ENCODE measurements at regions not wholly inside any gene's neighbourhood (a gene's known extent, or its start where the extent isn't known, plus 50 kb on each side); places are given as distances from the start of the nearest gene placed in this dataset.

- H3K4me3 ChIP-seq (ENCODE audit: low read depth, low read length) = no peak overlapping the region
- TF ChIP-seq, protein P1, sequence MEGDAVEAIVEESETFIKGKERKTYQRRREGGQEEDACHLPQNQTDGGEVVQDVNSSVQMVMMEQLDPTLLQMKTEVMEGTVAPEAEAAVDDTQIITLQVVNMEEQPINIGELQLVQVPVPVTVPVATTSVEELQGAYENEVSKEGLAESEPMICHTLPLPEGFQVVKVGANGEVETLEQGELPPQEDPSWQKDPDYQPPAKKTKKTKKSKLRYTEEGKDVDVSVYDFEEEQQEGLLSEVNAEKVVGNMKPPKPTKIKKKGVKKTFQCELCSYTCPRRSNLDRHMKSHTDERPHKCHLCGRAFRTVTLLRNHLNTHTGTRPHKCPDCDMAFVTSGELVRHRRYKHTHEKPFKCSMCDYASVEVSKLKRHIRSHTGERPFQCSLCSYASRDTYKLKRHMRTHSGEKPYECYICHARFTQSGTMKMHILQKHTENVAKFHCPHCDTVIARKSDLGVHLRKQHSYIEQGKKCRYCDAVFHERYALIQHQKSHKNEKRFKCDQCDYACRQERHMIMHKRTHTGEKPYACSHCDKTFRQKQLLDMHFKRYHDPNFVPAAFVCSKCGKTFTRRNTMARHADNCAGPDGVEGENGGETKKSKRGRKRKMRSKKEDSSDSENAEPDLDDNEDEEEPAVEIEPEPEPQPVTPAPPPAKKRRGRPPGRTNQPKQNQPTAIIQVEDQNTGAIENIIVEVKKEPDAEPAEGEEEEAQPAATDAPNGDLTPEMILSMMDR (IDR thresholded peaks at IDR 0.05; ENCODE audit: low read depth, low read length) = no peak
Observed at GRCh38 chr3:113148284-113148683, 63.1 kb upstream of the BOC start.

GRCh38 chr3:113150250-113150649, 61.1 kb upstream of the BOC start:
- TF ChIP-seq, protein P1 (IDR thresholded peaks at IDR 0.05; ENCODE audit: low read depth, low read length) = no peak
- no peak overlapping the region for H3K4me3 ChIP-seq (ENCODE audit: low read depth, low read length)

DNA sequence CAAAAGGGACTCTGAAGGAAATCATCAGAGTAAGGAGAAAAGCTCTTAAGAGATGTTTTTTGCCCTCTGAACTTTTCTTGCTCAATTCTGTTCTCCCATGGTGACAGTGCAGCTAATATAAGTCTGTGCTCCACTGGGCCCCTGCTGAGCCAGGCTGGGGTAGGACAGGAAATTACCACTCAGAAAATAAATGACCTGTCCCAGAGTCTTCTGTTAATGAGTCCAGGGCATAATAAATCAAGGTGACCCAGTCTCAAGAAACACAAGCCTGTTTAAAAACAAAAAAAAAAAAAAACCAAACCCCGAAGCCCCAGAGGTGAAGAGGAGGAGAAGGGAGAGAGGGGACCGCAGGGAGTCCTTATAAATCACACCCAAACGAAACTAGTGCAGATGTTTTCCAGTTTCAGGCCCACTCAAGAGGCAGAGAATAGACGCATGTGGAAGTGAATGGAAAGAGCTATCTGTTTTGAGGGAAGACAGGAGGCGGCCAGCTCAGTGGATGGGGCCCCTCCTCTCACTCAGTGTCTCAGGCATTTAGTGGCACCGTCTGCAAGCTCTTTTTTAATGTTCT, 59.8 kb upstream of the BOC start:
- no peak overlapping the region for H3K4me3 ChIP-seq (ENCODE audit: low read depth, low read length)
- TF ChIP-seq, protein P1 (IDR thresholded peaks at IDR 0.05; ENCODE audit: low read depth, low read length) = no peak

- no peak overlapping the region for H3K4me3 ChIP-seq (ENCODE audit: low read depth, low read length)
- TF ChIP-seq, protein P1 (IDR thresholded peaks at IDR 0.05; ENCODE audit: low read depth, low read length) = no peak
Observed at GRCh38 chr3:113152849-113153248, 58.5 kb upstream of the BOC start.

DNA sequence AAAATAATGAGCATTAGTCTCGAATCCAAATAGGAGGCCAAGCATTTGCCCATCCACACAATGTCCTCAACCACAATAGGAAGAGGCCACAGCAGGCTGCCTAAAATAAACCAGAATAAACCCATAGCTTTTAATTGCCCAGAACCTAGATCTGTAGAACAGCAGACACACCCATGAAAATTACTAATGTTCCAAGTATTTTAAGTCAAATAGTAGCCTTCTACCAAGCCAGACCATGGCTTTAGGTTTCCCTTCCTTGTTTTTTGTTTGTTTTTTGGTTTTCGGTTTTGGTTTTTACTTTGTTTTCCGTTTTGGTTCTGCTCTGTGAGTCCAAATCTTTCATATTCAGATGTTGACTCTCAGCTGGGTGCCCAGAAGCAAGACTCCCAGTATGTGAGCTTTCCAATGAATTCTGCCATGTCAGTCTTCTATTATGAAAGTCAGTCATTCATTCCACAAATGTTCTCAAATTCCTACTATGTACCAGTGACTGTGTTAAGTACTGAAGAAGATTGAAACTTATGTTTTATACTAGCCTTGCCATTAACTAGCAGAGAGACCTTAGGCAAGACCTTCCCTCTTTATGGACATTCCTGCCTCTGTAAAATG, 57.8 kb upstream of the BOC start:
- H3K4me3 ChIP-seq (ENCODE audit: low read depth, low read length) = no peak overlapping the region

GRCh38 chr3:113156816-113157333, 54.5 kb upstream of the BOC start:
- H3K4me3 ChIP-seq (ENCODE audit: low read depth, low read length) = no peak overlapping the region
- TF ChIP-seq, protein P1 (IDR thresholded peaks at IDR 0.05; ENCODE audit: low read depth, low read length) = no peak

More for the DNA sequence above, 57.8 kb upstream of the BOC start:
- TF ChIP-seq, protein P1 (IDR thresholded peaks at IDR 0.05; ENCODE audit: low read depth, low read length) = no peak

DNA sequence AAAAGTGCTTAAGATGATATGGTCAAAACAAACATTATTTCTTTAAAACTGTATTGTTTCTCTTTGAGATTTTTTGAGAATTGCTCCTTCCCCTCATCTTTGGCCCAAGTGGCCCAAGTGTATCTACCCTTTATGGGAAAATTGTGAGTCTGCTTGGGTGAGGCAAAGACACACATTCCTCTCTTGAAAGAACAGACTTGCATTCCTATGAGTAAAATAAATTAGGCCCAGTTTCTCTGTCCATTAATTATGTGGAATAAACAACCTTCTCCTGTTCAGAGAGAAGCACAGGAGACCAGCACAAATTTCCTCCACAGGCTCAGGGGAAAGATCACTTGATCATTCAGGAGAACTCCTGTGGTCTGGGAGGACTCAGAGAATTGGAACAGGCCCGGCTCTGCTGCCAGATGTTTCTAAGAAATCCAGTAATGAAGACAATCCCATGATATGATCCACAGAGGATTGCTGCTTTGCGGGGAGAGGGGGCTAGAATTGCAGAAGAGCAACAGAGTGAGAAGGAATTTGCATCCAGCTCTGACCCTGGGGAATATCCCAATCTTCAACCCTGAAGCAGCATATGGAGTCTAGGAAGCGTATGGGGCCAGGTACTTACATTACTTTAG, 53.8 kb upstream of the BOC start:
- H3K4me3 ChIP-seq (ENCODE audit: low read depth, low read length) = no peak overlapping the region
- TF ChIP-seq, protein P1 (IDR thresholded peaks at IDR 0.05; ENCODE audit: low read depth, low read length) = no peak
